GM23338 (cell line): ENCODE measurements at regions not wholly inside any gene's neighbourhood (a gene's known extent, or its start where the extent isn't known, plus 50 kb on each side); places are given as distances from the start of the nearest gene placed in this dataset.

ENCODE experiments used
- EZH2phosphoT487 ChIP-seq: fragments of 200-600 bp; sonication (generic); IDR thresholded peaks from one replicate; pipeline ENCODE4 v1.8.1; 2018; ENCODE audit warnings: antibody characterized with exemption; ENCODE audit not compliant: unreplicated experiment
- POLR2AphosphoS5 ChIP-seq: IDR thresholded peaks from 2 replicates; pipeline ENCODE4 v1.6.1; 2016; ENCODE audit warnings: antibody characterized with exemption, low read depth
- ZNF114 ChIP-seq: fragments of 250-450 bp; sonication (Bioruptor Pico); IDR thresholded peaks from 2 replicates; pipeline ENCODE4 v1.5.0; 2020; ENCODE audit warnings: mild to moderate bottlenecking, moderate library complexity
- TF ChIP-seq, protein P1 (sequence below), 2 experiments: fragments of 200-600 bp in 1 of 2; sonication (generic) in 1 of 2; conservative IDR thresholded peaks; 2 replicates each; pipeline versions ENCODE4 v1.5.1 to v1.6.1; 2016 to 2017; ENCODE audit warnings: antibody characterized with exemption in 2 of 2, low read depth in 2 of 2, mild to moderate bottlenecking in 2 of 2, moderate library complexity in 1 of 2
- TF ChIP-seq, protein P2 (sequence below): IDR thresholded peaks from one replicate; pipeline ENCODE4 v1.6.1; 2018; ENCODE audit warnings: antibody characterized with exemption; ENCODE audit not compliant: unreplicated experiment

DNA sequence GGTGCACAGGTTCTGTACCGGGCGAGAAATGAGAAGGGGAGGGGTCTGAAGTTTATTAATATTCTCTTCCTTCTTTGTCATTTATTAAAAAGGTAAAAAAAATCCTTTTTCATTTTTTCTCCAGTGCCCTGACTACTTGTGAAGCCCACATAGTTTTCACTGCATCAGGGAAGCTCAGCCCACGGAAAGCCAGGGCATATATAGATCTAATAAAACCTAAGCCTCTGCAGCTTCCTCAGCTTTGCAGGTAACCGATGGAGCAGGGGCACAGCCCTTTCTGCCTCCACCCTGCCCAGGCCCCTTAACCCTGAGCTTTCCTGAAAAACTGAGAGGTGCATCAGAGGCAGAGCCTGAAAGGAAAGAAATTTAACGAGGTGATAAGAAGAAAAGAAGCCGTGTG is 140.1 kb downstream of the NXPE2 start:
- TF ChIP-seq POLR2AphosphoS5 (no peak), EZH2phosphoT487 (no peak), ZNF114 (no peak)
- TF ChIP-seq, protein P1, sequence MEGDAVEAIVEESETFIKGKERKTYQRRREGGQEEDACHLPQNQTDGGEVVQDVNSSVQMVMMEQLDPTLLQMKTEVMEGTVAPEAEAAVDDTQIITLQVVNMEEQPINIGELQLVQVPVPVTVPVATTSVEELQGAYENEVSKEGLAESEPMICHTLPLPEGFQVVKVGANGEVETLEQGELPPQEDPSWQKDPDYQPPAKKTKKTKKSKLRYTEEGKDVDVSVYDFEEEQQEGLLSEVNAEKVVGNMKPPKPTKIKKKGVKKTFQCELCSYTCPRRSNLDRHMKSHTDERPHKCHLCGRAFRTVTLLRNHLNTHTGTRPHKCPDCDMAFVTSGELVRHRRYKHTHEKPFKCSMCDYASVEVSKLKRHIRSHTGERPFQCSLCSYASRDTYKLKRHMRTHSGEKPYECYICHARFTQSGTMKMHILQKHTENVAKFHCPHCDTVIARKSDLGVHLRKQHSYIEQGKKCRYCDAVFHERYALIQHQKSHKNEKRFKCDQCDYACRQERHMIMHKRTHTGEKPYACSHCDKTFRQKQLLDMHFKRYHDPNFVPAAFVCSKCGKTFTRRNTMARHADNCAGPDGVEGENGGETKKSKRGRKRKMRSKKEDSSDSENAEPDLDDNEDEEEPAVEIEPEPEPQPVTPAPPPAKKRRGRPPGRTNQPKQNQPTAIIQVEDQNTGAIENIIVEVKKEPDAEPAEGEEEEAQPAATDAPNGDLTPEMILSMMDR (conservative IDR thresholded peaks at IDR 0.05; ENCODE audit: low read depth in 2 of 2): no peak
- TF ChIP-seq, protein P2, sequence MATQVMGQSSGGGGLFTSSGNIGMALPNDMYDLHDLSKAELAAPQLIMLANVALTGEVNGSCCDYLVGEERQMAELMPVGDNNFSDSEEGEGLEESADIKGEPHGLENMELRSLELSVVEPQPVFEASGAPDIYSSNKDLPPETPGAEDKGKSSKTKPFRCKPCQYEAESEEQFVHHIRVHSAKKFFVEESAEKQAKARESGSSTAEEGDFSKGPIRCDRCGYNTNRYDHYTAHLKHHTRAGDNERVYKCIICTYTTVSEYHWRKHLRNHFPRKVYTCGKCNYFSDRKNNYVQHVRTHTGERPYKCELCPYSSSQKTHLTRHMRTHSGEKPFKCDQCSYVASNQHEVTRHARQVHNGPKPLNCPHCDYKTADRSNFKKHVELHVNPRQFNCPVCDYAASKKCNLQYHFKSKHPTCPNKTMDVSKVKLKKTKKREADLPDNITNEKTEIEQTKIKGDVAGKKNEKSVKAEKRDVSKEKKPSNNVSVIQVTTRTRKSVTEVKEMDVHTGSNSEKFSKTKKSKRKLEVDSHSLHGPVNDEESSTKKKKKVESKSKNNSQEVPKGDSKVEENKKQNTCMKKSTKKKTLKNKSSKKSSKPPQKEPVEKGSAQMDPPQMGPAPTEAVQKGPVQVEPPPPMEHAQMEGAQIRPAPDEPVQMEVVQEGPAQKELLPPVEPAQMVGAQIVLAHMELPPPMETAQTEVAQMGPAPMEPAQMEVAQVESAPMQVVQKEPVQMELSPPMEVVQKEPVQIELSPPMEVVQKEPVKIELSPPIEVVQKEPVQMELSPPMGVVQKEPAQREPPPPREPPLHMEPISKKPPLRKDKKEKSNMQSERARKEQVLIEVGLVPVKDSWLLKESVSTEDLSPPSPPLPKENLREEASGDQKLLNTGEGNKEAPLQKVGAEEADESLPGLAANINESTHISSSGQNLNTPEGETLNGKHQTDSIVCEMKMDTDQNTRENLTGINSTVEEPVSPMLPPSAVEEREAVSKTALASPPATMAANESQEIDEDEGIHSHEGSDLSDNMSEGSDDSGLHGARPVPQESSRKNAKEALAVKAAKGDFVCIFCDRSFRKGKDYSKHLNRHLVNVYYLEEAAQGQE: no peak
